ENCODE measurements at regions not wholly inside any gene's neighbourhood (a gene's known extent, or its start where the extent isn't known, plus 50 kb on each side); places are given as distances from the start of the nearest gene placed in this dataset.

- DNase-seq (ENCODE audit: low read depth), result peak; percentile 1
- TF ChIP-seq, protein P1, sequence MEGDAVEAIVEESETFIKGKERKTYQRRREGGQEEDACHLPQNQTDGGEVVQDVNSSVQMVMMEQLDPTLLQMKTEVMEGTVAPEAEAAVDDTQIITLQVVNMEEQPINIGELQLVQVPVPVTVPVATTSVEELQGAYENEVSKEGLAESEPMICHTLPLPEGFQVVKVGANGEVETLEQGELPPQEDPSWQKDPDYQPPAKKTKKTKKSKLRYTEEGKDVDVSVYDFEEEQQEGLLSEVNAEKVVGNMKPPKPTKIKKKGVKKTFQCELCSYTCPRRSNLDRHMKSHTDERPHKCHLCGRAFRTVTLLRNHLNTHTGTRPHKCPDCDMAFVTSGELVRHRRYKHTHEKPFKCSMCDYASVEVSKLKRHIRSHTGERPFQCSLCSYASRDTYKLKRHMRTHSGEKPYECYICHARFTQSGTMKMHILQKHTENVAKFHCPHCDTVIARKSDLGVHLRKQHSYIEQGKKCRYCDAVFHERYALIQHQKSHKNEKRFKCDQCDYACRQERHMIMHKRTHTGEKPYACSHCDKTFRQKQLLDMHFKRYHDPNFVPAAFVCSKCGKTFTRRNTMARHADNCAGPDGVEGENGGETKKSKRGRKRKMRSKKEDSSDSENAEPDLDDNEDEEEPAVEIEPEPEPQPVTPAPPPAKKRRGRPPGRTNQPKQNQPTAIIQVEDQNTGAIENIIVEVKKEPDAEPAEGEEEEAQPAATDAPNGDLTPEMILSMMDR (conservative IDR thresholded peaks at IDR 0.05; ENCODE audit: low read length), result no peak
- no peak overlapping the region for H3K4me3 ChIP-seq (ENCODE audit: low read length)
Observed at GRCh38 chr3:144142151-144142840, 170.7 kb downstream of the DIPK2A start.

DNA sequence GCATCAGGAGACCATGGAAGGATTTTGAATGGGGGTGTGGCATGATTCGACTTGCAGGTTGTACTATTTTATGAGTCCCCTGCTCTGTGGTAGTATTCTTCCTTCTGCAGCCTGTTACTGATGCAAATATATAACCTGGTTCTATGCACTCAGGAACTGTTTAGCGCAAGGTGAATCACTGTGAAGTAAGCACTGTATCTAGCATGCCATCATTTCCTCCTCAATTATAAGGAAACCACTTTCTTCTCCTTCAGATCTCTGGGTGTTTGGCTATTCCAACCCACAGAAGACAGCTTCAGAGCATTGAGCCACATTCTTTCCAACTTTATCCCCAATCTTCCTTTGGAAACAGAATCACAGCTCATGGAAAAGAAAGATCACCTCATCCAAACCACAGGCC is 176.7 kb downstream of the DIPK2A start:
- H3K4me3 ChIP-seq (ENCODE audit: low read length), result no peak overlapping the region
- TF ChIP-seq, protein P1 (conservative IDR thresholded peaks at IDR 0.05; ENCODE audit: low read length), result no peak
- no peak for DNase-seq (ENCODE audit: low read depth)

GRCh38 chr3:144151983-144152382 is 180.4 kb downstream of the DIPK2A start:
- TF ChIP-seq, protein P1 (conservative IDR thresholded peaks at IDR 0.05; ENCODE audit: low read length), result no peak
- no peak overlapping the region for H3K4me3 ChIP-seq (ENCODE audit: low read length)
- no peak for DNase-seq (ENCODE audit: low read depth)

DNA sequence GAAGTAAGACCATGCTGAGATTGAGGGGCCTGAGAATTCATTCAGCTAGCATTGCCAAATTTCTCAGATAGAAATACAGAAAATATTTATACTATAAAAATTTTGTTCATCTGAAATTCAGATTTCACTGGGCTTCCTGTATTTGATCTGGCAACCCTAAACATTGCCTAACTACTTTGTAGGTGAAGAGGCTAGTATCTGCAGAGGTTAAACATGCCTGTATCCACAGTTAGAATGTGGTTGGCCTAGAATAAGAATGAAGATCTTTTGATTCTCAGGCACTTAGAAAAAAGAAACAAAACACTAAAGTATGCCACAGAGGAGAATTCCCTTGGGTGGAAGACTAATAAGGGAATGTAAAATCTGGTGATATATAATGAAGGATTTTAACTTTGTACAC is 189.0 kb downstream of the DIPK2A start:
- H3K4me3 ChIP-seq (ENCODE audit: low read length), result no peak overlapping the region
- no peak for DNase-seq (ENCODE audit: low read depth)
- TF ChIP-seq, protein P1 (conservative IDR thresholded peaks at IDR 0.05; ENCODE audit: low read length), result no peak

DNA sequence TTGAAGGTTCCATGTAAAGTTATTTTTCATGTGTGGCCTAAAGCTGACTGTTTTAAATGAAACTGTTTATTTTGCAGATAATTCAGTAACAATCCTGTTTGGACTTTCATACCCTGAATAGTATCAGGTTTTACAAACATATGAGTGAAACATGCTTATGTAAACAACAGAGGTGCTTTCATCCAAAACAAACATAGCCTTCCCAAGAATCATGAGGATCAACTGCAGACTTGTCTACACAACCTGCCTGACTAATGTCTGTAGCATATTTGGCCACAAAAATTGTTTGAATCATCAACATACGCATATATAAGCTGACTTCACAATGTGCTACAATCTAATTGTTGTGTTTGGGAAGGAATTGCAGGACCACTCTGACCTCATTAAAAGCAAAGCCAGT is 190.4 kb downstream of the DIPK2A start:
- TF ChIP-seq, protein P1 (conservative IDR thresholded peaks at IDR 0.05; ENCODE audit: low read length), result no peak
- no peak for DNase-seq (ENCODE audit: low read depth)
- no peak overlapping the region for H3K4me3 ChIP-seq (ENCODE audit: low read length)

DNA sequence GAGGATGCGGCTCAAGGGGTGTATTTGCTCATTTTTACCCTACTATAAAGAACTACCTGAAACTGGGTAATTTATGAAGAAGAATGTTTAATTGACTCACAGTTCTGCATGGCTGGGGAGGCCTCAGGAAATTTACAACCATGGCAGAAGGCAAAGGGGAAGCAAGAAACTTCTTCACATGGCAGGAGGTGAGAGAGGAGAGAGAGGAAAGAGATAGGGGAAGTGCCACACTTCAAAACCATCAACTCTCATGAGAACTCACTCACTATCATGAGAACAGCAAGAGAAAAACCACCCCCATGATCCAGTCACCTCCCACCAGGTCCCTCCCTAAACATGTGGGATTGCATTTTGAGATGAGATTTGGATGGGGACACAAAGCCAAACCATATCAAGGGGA is 192.7 kb downstream of the DIPK2A start:
- DNase-seq (ENCODE audit: low read depth), result no peak

DNA sequence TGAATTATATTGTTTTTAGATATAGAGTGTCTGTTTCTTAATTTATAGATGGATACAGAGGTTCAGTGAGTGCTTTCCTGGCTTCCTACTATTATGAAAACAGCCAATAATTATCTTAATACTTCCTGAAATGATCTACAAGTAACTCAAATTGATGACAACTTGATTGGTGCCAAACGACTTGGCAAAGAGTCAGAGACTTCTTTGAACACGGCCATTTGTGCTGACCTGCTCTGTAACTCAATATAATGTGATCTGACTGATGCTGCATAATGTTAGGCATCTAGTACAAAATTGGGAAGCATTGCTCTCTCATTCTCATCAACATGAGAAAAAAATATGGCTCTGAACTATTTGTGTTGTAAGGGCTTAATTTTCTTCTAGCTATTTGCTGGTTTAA is 193.9 kb downstream of the DIPK2A start:
- H3K4me3 ChIP-seq (ENCODE audit: low read length), result no peak overlapping the region
- DNase-seq (ENCODE audit: low read depth), result no peak
- TF ChIP-seq, protein P1 (conservative IDR thresholded peaks at IDR 0.05; ENCODE audit: low read length), result no peak

More for the DNA sequence above, 192.7 kb downstream of the DIPK2A start:
- TF ChIP-seq, protein P1 (conservative IDR thresholded peaks at IDR 0.05; ENCODE audit: low read length), result no peak
- no peak overlapping the region for H3K4me3 ChIP-seq (ENCODE audit: low read length)
